ENCODE measurements at regions not wholly inside any gene's neighbourhood (a gene's known extent, or its start where the extent isn't known, plus 50 kb on each side); places are given as distances from the start of the nearest gene placed in this dataset.

GRCh38 chr2:150319658-150320555 lies 167.6 kb downstream of the RND3 start:
- Histone ChIP-seq H3K9me3 (replicated peaks) (peaks cover 16% of the 10 kb centered on the region), H3K27me3 (ENCODE audit: low read depth) (no peaks in the 10 kb centered on the region), H3K36me3 (no peaks in the 10 kb centered on the region), H3K4me1 (no peaks in the 10 kb centered on the region), H3K27ac (replicated peaks) (no peak overlapping the region), H3K4me3 (no peak overlapping the region)
- no peak for DNase-seq
- TF ChIP-seq CTCF (IDR thresholded peaks at IDR 0.05; ENCODE audit: borderline replicate concordance): no peak
- intact Hi-C loops (cut with micrococcal nuclease): no loop called here

- intact Hi-C loops (cut with micrococcal nuclease): no loop called here
Measured at GRCh38 chr2:150319085-150319484, 168.4 kb downstream of the RND3 start.

GRCh38 chr2:150312271-150312670 lies 175.2 kb downstream of the RND3 start:
- Histone ChIP-seq H3K4me3 (no peak overlapping the region), H3K27me3 (ENCODE audit: low read depth) (no peaks in the 10 kb centered on the region), H3K9me3 (replicated peaks) (peaks cover 46% of the 10 kb centered on the region), H3K27ac (replicated peaks) (no peak overlapping the region), H3K4me1 (no peaks in the 10 kb centered on the region), H3K36me3 (no peaks in the 10 kb centered on the region)
- DNase-seq: no peak
- TF ChIP-seq CTCF (IDR thresholded peaks at IDR 0.05; ENCODE audit: borderline replicate concordance): no peak
- intact Hi-C loops (cut with micrococcal nuclease): no loop called here

More at GRCh38 chr2:150319085-150319484, 168.4 kb downstream of the RND3 start:
- H3K9me3 ChIP-seq (replicated peaks): peaks cover 25% of the 10 kb centered on the region
- H3K27ac ChIP-seq (replicated peaks): no peak overlapping the region
- no peaks in the 10 kb centered on the region for H3K27me3 ChIP-seq (ENCODE audit: low read depth)
- H3K4me1 ChIP-seq: no peaks in the 10 kb centered on the region
- no peak for DNase-seq
- H3K36me3 ChIP-seq: no peaks in the 10 kb centered on the region
- TF ChIP-seq CTCF (IDR thresholded peaks at IDR 0.05; ENCODE audit: borderline replicate concordance): no peak
- H3K4me3 ChIP-seq: no peak overlapping the region

- intact Hi-C loops (cut with micrococcal nuclease): no loop called here
- no peaks in the 10 kb centered on the region for H3K4me1 ChIP-seq
- no peak for TF ChIP-seq CTCF (IDR thresholded peaks at IDR 0.05; ENCODE audit: borderline replicate concordance)
- no peak overlapping the region for H3K27ac ChIP-seq (replicated peaks)
- no peak for DNase-seq
- H3K9me3 ChIP-seq (replicated peaks): peaks cover 30% of the 10 kb centered on the region
- no peaks in the 10 kb centered on the region for H3K36me3 ChIP-seq
- H3K27me3 ChIP-seq (ENCODE audit: low read depth): no peaks in the 10 kb centered on the region
- no peak overlapping the region for H3K4me3 ChIP-seq
Measured at GRCh38 chr2:150309311-150310080, 178.0 kb downstream of the RND3 start.

- DNase-seq: no peak
- no peaks in the 10 kb centered on the region for H3K4me1 ChIP-seq
- H3K27ac ChIP-seq (replicated peaks): no peak overlapping the region
- H3K36me3 ChIP-seq: no peaks in the 10 kb centered on the region
- intact Hi-C loops (cut with micrococcal nuclease): no loop called here
- H3K4me3 ChIP-seq: no peak overlapping the region
- H3K27me3 ChIP-seq (ENCODE audit: low read depth): no peaks in the 10 kb centered on the region
- no peak for TF ChIP-seq CTCF (IDR thresholded peaks at IDR 0.05; ENCODE audit: borderline replicate concordance)
- peaks cover 30% of the 10 kb centered on the region for H3K9me3 ChIP-seq (replicated peaks)
Measured at GRCh38 chr2:150307258-150307657, 180.2 kb downstream of the RND3 start.
